Colon (tissue), 2 donors: ENCODE measurements at regions not wholly inside any gene's neighbourhood (a gene's known extent, or its start where the extent isn't known, plus 50 kb on each side); places are given as distances from the start of the nearest gene placed in this dataset.
"Not testable (repeated sequence)": the region's sequence is repeated elsewhere in the genome, so short reads cannot be mapped to it uniquely, and the experiment has no call there.

Experiments used
- FAIRE-seq: peaks from 2 replicates; lab custom pipeline; 2012; peaks lifted over from hg19 to GRCh38; lab: Jason Lieb, UNC
- donor health status: control.
- donor health status: control.

DNA sequence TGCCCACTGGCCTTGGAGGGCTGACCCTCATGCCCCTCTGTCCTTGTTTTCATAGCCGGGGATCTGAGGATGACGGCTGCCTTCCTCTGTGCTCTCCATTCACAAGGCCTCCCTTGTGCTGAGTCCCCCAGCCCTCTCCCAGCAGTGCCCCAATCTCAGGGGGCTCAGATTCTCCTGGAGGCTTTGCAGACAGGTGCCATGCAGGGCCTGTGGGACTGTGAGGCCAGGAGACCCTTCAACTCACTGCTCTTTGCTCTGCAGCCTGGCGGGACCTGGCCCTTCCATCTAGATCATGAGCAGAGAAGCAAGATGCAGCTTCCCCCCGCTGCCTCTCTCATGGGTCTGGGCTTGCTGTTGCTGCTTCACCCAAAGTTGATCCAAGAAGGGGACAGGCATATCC lies 356.0 kb downstream of the BCL11B start:
- no peak for FAIRE-seq

- no peak for FAIRE-seq
Observed at GRCh38 chr14:98916476-98916875, 355.5 kb downstream of the BCL11B start.

DNA sequence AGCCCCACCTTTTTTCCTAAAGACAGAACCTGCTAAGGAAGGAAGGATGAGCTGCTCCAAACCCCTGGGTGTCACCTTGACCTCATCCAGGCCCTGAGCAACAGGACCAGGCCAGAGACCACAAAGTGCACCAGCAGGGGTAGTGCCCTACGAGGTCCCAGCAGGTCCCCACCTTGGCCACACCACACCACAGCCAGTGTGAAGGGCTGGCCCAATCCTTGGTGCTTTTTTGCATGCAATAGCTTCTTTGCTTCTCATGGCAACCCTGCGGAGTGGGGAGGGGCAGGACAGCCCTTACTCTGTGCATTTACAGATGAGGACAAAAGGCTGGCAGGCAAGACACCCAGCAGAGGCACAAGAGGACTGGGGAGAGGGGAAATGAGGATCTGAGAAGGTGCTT lies 352.6 kb downstream of the BCL11B start:
- no peak for FAIRE-seq

GRCh38 chr14:98921306-98921705 lies 350.7 kb downstream of the BCL11B start:
- FAIRE-seq: not testable (repeated sequence)

DNA sequence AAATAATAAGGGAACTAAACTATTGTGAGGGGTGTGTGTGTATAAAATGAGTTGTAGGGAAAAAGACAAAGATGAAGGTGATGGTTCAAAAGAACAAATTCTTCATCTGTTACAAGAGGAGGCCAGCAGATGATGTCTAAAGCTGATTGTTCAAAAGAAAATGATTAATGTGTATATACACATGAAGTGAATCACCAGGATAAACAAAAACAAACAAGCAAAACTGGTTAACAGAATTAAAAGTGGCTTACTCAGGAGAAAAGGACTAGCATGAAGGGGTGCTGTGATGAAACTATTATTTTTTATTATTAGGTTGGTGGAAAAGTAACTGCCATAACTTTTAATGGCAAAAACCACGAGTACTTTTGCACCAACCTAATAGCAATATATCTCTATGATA lies 348.4 kb downstream of the BCL11B start:
- no peak for FAIRE-seq

- no peak for FAIRE-seq
Observed at GRCh38 chr14:98924046-98924445, 348.0 kb downstream of the BCL11B start.

GRCh38 chr14:98925354-98926040 lies 346.5 kb downstream of the BCL11B start:
- FAIRE-seq: no peak

GRCh38 chr14:98926146-98926545 lies 345.9 kb downstream of the BCL11B start:
- FAIRE-seq: no peak

DNA sequence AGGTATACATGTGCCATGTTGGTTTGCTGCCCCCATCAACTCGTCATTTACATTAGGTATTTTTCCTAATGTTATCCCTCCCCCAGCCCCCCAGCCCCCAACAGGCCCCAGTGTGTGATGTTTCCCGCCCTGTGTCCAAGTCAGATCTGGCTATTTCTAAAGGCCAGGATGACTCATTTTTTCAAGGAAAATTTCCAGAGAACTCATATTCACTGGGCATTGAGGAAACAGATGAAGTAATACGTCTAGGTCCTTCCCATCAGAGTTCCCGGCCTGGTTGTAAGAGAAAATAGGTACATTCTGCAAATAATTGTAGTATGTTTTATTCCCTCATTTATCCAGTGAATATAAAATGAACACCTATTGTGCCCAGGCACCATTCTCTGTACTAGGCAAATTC lies 345.2 kb downstream of the BCL11B start:
- no peak for FAIRE-seq

- no peak for FAIRE-seq
Observed at GRCh38 chr14:98927986-98928385, 344.0 kb downstream of the BCL11B start.

GRCh38 chr14:98928418-98928817 lies 343.6 kb downstream of the BCL11B start:
- FAIRE-seq: no peak

DNA sequence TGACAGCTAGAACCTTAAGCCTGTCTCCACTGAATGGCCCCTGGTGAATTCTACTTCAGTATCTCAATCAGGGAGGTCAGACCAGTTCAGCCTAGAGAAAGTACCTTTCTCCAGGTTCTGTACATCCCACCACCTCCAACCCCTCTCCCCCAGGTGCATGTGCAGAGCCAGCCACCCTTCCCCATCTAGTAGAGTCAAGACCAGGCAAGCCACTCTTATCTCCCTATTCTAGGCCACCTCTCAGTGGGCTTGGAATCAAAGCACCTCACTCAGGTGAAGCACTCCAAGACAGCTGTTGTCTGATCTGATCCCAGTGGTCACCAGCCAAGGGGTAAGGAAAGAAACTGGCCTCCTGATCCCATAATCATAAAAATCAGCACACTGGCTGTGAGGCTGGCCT lies 340.9 kb downstream of the BCL11B start:
- no peak for FAIRE-seq

- no peak for FAIRE-seq
Observed at GRCh38 chr14:98931911-98932310, 340.1 kb downstream of the BCL11B start.

GRCh38 chr14:98932431-98933325 lies 339.3 kb downstream of the BCL11B start:
- FAIRE-seq: no peak

DNA sequence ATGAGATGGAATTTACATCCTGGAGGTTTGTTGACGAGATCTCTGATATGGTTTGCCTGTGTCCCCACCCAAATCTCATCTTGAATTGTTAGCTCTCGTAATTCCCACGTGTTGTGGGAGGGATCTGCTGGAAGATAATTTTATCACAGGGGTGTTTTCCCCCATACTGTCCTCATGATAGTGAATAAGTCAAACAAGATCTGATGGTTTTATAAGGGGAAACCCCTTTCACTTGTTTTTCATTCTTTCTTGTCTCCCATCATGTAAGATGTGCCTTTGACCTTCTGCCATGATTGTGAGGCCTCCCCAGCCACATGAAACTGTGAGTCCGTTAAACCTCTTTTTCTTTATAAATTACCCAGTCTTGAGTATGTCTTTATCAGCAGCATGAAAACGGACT lies 337.4 kb downstream of the BCL11B start:
- not testable (repeated sequence) for FAIRE-seq

DNA sequence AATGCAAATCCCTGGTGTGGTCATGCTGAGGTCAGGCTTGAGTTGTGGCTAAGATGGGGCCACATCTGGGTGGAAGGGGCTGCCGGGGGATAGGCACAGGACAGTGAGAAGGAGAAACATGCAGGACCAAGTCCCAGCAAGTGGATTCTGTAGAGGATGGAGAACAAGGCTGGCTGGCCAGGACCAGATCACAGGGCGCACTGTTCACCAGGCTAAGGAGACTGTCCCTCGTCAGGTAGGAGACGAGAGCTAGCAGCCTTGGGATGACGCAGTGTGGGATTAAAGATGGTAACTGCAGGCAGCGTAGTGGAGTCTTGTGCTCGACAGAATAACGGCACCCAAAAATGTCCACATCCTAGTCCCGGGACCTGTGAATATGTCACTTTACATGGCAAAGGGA lies 336.1 kb downstream of the BCL11B start:
- no peak for FAIRE-seq

DNA sequence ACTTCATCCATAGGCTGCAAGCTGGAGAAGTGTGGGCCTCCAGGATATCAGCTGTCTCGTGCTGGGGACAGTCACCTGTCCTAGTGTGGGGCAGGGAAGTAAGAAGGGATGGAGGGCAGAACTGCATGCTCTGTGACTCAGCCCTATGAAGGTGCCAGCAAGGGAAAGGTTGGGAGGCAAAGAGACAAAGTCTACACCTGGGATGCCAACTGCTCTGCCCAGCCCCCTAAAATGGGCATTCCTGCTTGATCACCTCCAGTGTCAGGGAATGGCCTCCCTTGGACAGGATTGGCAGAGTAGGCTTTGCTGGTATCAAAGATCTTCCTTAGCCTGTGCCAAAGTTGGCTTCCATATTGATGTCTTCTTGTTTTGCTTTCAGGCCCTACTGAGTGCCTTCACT lies 335.0 kb downstream of the BCL11B start:
- FAIRE-seq: no peak

DNA sequence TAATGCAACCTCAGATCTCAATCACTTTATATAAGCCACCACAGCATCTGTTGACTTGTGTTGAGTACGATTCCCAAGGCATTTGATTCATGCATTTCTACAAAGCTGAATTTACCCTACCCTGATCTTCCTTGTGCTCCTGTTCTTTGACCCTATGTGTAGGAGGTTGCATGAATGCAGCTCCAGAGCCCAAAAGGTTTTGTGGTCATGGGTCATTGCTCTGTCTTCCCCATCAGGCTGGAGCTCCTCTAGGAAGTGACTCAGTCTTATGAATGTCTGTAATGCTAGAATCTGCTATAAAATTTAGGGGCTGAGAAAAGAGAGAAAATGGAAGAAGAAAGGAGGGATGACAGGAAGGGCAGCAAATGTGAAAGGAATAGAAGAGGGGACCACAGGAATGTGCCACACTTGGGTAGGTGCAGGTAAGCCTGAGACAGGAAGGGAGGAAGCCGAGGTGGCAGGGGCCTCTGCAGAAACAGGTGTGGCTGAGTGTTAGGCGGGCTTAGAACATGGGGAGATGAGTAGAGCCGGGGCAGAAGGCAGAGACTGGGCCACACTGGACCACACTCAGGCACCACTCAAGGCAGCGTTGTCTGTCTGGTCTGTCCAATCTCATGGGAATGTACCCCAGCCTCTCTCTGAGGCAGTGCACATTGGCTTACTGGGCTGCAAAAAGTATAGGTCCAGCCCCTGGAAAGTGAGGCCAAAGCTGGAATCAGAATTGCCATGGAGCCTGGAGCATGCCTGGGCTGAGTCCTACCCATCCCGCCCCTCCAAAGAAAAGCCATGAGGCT lies 334.1 kb downstream of the BCL11B start:
- FAIRE-seq: no peak

DNA sequence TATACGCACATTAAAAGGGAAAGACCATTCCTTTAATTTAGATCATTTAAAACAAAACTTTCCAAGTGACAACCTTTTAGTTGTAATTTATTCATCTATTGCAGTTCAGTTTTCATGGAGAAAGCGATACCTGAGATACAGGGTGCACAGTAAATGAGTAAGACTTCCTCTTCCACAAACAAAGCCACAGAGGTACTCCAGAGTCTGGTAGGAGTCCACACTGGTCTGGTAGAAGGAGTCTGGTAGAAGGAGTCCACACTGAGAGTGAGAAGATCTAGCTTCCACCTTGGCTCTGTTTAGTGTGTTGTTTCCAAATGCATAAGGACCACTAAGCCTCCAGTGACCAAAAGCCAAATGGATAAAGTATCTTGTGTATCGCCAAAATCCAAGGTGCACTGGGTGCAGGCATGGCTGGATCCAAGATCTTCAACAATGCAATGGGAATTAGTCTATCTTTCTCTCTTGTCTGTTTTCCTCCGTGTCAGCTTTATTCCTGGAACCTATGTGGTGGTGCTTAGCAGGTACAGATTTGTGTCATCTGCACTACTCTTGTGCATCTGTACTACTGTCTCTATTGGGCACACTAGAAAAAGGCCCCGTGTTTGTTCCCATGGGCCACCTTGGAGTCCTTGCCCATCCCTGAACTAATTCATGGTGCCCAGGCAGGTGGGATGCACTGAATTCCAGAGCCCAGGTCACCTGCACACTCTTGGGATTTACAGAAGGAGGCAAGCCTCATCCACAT lies 331.1 kb downstream of the BCL11B start:
- FAIRE-seq: no peak

DNA sequence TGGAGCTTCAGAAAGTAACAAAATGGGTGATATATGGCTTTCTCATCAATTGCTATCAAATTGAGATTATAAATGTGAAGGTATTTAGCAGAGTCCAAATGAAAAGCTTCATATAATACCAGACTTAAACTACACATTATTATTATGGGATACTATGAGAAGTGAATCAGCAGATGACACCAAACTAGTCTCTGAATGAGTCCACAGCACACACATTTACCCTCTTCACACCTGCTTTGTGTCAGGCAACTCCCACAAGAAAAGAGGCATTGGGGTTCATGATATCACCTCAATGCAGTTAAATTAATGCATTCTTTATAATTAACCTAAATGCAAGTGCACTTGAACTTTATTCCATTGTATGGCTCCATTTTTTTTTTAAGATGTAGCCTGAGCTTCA lies 330.5 kb downstream of the BCL11B start:
- FAIRE-seq: no peak

- FAIRE-seq: no peak
Observed at GRCh38 chr14:98943907-98944306, 328.1 kb downstream of the BCL11B start.

GRCh38 chr14:98944989-98945388 lies 327.0 kb downstream of the BCL11B start:
- no peak for FAIRE-seq
